ENCODE measurements at regions not wholly inside any gene's neighbourhood (a gene's known extent, or its start where the extent isn't known, plus 50 kb on each side); places are given as distances from the start of the nearest gene placed in this dataset.
"Not testable (repeated sequence)": the region's sequence is repeated elsewhere in the genome, so short reads cannot be mapped to it uniquely, and the experiment has no call there.

DNA sequence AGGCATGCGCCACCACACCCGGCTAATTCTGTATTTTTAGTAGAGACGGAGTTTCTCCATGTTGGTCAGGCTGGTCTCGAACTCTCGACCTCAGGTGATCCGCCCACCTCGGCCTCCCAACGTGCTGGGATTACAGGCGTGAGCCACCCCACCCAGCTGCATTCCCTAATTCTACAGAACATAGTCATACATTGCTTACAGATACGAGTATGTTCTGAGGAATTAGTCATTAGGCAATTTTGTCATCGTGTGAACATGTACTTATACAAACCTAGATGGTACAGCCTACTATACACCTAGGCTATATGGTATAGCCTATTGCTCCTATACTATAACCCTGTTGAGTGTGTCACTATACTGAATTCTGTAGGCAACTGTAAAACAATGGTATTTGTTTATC lies 353.4 kb upstream of the PSMD7 start:
- TF ChIP-seq POLR2AphosphoS5 (IDR thresholded peaks at IDR 0.05; ENCODE audit: low read depth); CTCF (conservative IDR thresholded peaks at IDR 0.05; ENCODE audit: low read depth in 2 of 2); EZH2phosphoT487 (IDR thresholded peaks at IDR 0.05; ENCODE audit: unreplicated experiment); EZH2 (IDR thresholded peaks at IDR 0.05; ENCODE audit: low read depth, unreplicated experiment); ZNF331 (CRISPR knock-in tag; IDR thresholded peaks at IDR 0.05; ENCODE audit: low read depth): not testable (repeated sequence)
- TF ChIP-seq, protein P1, sequence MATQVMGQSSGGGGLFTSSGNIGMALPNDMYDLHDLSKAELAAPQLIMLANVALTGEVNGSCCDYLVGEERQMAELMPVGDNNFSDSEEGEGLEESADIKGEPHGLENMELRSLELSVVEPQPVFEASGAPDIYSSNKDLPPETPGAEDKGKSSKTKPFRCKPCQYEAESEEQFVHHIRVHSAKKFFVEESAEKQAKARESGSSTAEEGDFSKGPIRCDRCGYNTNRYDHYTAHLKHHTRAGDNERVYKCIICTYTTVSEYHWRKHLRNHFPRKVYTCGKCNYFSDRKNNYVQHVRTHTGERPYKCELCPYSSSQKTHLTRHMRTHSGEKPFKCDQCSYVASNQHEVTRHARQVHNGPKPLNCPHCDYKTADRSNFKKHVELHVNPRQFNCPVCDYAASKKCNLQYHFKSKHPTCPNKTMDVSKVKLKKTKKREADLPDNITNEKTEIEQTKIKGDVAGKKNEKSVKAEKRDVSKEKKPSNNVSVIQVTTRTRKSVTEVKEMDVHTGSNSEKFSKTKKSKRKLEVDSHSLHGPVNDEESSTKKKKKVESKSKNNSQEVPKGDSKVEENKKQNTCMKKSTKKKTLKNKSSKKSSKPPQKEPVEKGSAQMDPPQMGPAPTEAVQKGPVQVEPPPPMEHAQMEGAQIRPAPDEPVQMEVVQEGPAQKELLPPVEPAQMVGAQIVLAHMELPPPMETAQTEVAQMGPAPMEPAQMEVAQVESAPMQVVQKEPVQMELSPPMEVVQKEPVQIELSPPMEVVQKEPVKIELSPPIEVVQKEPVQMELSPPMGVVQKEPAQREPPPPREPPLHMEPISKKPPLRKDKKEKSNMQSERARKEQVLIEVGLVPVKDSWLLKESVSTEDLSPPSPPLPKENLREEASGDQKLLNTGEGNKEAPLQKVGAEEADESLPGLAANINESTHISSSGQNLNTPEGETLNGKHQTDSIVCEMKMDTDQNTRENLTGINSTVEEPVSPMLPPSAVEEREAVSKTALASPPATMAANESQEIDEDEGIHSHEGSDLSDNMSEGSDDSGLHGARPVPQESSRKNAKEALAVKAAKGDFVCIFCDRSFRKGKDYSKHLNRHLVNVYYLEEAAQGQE (IDR thresholded peaks at IDR 0.05; ENCODE audit: unreplicated experiment), result not testable (repeated sequence)
